DMS79 treated with DMSO at 0.1 percent for 48 hours (cell line): ENCODE measurements at regions not wholly inside any gene's neighbourhood (a gene's known extent, or its start where the extent isn't known, plus 50 kb on each side); places are given as distances from the start of the nearest gene placed in this dataset.

Experiments used
- DNase-seq: peaks from one replicate; lab custom pipeline; 2025; lab: John Stamatoyannopoulos, UW

DNA sequence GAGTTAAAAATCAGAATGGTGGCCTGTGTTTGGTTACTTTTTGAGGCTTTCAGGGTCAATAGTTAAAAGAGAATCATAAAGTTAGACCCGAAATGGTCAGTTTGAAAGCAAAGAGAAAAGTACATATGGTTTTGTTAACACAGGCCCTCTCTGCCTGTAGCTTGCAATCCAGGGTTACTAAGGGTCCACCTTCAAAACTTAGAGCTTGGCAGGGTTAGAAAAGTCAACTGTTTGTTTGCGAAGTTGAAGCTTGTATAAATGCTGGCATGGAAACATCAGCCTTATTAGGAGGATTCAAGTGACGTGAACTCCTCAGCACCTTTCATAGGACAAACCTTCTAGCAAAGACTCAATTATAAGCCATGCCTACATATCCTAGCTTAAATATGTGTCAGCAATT is 196.3 kb upstream of the SEMA3A start:
- DNase-seq, result no peak

DNA sequence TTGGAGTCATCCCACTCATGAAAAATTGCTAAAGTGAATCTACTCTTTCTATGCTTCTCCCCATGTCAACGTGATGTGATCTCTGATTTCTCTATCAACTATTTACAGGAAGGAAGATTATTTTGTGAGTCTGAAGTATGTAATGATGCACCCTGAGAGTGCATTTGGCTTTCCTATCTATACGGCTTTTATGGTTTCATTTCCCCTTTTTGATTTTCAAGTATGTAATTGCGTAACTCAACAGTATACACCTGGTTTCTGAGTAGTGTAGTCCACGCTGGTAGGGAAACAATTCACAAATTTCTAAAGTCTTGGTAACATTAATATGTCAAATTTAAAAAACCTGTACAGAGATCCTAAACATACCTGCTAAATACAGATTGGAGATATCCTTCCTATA is 194.7 kb upstream of the SEMA3A start:
- no peak for DNase-seq

DNA sequence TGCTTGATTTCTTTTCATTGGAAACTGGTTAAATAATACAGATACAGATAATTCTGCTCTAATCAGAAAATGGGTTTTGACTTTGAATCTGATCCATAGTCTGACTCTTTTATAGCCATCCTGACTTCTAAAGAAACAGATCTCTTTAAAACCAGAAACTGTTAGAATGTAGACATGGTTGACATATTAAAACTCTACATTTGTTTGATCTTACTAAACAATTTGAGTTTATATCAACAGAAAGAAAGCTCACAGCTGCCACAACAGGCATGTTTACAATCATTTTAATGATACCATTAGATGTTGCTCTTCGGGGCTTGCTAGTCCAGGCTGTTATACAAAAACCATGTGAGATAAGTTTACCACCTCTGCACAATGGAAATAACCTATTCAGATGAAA is 193.0 kb upstream of the SEMA3A start:
- DNase-seq, result no peak

DNA sequence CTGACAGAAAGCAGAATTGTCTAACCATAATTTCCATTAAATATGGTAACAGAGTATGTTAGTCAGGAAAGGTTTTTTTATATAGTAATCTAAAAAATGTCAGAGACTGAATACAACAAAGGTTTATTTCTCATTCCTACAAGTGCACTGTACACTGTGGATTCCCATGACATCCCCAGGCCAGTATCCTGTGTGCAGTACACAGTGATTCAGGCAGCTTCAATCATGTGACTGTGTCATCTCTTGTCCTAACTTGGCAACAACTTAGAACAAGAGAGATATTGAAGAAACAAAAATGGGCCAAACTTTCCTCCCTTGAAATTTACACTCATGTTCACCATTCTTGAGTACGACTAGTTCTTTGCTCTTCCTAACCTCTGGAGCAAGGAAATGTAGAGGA is 189.8 kb upstream of the SEMA3A start:
- no peak for DNase-seq

DNA sequence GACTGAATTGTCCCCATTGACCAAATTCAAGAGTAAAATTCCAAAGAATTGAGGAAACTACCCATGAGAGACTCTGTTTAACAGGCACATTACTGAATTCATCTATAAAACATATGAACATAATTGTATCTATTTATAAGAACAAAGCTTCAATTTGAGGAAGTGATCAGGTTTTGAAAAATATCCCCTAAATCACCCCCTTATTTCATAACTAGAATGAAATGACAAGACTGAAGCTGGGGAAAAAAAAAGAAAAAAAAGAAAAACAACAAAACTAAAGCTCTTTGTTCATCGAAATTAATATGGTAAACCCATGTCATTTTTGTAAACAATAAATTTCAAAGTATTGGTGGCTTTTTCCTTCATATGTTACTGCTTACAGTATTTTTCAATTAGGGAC is 184.9 kb upstream of the SEMA3A start:
- DNase-seq, result no peak

DNA sequence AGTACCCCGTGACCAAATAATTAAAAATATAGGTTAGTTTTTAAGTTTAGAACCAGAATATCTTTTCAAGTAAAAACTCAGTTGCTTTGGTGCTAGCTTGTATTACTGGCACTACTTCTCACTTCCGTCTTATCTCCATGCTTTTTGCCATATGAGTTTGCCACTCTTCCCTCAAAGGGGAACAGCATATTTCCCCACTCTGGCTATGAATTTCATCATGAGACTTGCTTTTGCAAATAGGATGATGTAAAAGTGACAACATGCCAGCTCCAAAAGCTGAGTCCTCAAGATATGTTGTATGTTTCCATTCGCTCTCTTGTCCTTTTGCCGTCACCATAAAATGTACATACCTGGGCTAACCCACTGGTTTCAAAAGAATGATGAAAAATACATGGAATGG is 178.1 kb upstream of the SEMA3A start:
- no peak for DNase-seq

DNA sequence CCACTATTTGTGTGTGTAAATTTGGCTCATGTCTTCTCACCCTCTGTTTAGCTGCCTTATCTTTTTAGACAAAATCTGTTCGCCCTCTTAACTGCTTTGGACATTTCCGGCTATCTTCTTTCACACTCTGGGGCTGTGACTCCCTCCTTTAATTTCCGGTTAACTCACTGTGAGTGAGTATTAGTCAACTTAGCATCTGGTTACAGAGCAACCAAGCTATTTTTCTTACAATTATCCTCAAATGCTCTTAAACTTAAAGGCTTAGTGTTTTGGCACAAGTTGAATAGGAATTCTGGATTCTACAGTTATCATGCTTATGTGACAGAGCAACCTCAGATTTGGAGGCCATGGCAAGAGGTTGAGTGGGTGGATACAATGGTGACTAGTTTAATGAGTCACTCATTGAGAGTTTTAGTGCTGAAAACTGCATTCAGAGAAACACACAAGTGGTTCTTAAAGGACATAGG is 177.6 kb upstream of the SEMA3A start:
- no peak for DNase-seq

DNA sequence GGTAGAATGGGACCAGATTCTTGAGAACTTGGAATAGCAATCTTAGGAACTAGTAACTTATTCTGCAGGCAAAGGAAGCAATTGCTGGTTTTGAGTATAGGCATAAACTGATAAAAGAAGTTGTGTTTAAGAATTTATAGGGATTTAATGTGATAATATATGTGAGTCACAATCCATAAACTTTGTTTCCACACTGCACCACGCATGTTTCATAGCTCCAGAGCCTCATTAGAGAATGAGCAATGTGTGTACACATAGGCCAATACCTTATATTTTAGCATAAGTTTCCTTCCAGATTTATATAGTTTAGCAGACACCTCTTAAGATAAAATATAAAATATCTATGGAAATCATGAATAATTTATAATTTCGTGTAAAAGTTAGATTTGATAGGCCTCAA is 175.5 kb upstream of the SEMA3A start:
- DNase-seq, result no peak

DNA sequence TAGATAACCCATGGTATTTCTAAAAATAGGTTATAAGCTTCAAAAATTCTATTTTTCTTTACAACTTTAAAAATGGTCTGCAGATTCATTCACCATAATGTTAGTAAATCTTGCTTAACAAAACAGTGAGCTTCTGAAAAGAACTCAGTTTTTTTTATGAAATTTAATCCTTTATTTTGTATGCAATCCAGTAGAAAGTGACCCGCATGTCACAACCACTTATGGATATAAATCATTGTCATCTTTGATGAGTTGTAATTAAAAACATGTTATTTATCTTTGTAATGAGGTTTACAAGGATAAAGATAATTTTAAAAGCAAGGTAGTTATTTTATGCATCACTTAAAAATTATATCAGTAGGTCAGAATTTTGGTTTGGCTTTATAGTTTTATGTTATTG is 173.5 kb upstream of the SEMA3A start:
- DNase-seq, result no peak

DNA sequence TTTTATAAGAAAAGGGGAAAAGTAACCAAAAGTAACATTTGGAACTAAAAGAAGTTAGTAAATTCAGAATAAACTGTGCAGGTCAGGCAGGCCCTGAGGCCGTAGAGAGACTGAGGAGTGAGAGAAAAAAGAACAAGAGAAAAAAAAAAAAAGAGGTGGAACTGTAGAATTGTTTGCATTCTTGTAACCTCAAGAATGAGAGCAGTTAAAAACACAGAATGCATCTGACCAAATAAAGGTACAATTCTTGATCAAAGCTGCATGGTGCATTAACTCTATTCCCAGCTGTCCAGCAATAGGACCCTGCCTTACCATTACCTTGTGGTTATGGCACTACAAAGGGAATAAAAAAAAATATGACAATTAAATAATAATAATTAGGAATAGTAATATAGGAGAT is 170.1 kb upstream of the SEMA3A start:
- DNase-seq, result no peak

DNA sequence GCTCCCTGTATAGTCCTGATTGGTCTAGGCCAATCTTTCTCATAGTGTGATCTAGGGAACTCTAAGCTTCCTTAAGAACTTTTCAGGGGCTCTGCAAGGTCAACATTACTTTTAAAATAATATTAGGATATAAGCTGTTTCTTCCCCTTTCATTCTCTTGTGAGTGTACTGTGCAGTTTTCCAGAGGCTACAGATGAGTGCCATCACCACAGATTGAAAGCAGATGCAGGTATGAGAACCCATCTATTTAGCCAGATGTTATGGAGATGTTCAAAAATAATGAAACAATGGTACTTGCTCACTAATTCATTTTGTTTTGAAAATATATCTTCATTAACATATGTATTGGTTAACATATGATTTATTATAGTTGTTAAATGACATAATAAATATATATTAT is 169.2 kb upstream of the SEMA3A start:
- DNase-seq, result no peak

DNA sequence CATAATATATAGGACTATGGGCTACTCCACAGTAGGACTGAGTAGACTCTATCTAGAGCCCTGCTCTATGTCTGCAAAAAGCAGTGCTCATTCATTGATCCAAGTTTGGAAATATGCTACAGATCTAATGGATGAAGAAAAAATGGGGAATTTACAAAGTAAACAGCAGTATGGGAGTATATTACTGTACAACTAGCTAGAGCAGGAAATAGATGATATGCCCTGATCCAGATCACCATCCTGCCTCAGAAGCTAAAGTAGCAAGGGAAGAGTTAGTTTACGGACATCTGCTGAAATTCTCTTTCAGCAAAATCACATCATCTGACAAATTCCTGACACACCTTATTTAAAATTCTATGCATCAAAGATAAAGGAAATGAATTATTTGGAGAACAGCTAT is 168.2 kb upstream of the SEMA3A start:
- DNase-seq, result no peak

DNA sequence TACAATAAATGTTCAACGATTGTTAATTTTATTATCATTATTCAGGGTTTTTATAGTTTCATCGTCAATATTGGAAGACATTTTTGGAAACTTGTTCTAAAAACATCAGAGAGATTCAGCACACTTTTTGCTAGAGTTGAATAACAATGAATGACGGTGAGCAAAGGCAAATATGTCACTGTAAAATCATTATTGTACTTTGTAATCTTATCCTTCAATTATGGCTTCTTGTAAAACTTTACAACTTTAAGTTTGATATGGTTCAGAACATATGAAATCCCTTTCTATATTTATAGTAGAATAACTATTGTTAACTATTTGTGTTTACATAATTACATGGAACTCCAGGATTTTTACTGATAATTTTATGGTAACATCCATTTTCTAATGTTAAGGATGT is 167.8 kb upstream of the SEMA3A start:
- DNase-seq, result no peak

DNA sequence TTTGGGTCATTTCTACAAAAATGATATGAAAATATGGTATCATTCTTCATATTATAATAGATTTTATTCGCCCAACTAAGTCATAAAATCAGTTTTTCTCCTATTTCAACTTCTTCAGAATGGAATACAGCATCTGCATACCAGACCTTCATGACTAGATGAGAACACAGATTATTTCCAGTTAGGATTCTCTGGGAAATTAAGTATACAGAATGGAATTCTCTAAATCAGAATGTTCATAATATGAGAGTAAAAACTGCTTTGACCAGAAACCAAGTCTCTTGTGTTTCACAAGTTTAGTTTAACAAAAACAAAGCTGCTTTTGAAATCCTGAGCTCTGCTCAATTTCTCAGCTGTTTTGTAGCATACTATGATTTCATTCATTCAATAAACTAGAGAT is 160.3 kb upstream of the SEMA3A start:
- no peak for DNase-seq

DNA sequence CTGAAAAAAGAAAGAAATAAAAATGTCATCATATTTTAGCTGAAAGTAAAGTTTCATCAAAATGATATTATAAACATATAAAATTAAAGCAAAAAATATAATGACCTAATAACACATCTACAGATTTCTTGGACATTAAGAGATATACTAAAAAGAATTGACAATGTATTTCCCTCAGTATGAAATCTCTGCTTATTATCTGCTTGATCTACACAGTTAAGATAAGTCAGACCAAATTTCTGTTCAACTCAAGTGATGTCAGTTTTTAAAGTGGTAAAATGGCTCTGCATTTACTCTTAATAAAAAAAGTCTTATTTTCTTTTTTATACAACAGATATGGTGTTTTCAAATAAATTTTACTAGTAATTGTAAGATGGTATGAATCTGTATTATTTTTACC is 159.4 kb upstream of the SEMA3A start:
- no peak for DNase-seq

DNA sequence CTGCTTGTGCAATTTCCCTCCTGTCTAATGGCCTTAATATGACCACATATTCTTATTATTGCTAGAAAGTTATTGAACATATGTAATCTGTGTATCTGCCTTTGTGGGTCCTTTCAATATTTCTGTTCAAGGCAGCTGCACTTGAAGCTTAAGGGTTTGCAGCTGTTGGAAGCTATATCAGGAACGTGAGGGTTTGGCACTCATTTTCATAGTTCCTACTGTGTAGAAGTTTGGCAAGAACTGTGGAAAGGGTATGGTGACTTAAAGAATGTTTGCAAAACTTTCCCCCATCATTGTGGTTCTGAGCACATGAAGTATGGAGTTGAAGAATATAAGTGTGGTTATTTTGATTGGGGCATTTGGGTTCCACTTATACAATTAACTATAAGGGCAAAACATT is 144.7 kb upstream of the SEMA3A start:
- no peak for DNase-seq

DNA sequence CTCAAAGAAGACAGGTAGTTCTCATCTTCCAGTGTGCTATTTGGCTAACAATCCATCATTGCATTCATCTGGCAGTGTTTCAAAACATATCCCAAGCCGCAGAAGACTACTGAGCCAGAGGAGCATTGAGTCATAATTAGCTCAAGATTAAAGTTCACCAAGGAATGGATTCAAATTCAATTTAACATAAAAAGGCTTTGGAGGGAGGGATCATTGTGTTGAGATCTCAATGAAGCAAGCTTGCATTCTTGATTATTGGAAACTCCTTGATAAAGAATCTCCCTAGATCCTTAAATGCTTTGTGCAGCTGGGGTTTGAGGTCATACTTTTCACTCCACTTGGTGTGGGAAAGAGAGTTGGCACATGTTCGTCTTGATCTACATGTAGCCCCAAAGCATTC is 142.8 kb upstream of the SEMA3A start:
- DNase-seq, result no peak

DNA sequence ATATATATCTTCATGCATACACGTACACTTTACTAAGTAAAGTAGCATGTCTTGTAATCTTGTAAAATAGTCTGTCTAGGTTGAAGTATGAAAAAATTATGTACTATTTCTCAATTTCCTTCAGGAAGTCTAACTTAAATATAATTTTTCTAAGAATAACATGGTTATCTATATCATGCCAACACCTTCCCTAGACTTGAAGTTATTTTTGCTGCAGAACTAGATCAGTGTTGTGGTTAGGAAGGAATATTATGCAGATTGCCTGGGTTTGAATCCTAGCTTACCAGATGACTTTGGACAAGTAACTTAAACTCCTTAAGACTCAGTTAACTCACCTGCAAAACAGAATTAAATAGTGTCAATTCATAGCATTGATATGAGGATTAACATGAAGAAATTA is 142.2 kb upstream of the SEMA3A start:
- no peak for DNase-seq

DNA sequence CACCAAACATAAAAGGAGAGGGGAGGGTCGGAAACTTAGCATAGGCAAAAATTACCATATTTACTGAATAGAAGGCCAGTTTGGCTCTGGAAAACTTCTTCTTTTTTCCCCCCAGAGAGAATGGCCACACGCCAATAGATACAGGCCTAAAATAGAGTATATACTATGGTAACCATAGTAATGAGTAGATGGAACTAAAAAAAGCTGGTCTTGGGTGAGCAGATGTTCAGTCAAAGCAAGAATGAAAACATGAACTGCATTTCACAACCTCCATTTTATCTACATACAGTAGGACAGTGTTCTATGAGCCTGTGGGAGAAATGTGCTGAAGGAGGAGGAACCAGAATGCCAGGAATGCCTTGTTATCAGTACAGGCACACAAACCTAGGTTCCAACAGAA is 141.7 kb upstream of the SEMA3A start:
- no peak for DNase-seq

DNA sequence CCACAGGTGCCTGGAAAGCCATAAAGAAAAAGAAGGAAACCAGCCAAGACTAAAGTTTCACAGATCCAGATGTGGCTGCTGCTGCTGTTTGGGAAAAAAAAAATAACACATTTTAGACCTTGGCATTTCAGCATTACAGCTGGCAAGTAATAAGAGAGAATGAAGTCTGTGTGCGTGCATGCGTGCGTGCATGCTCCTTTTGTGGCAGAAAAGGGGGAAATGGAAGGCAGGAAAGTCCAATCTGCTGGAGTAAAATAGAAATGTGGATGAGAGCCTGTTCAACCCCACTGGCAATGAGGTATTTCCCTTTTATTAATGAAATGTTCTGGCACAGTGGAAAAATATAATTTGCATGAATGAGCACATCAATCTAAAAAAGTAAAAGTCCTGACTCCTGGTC is 137.0 kb upstream of the SEMA3A start:
- no peak for DNase-seq

DNA sequence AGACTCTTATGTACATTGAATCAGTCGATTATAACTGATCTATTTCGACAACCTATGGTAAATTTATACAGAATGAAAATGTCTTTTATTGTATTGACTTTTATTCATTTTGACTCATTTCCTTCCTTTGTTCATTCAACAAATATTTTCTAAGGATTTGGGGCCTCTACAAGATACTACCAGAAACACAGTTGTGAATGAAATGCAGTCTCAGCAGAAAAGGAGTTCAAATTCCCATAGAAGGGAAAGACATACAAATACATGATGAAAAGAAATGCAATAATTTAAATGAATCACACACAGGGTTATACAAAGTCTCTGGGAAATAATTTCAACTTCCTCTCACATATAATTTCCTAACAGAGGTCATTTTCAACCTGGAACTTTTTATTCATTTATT is 134.0 kb upstream of the SEMA3A start:
- no peak for DNase-seq

DNA sequence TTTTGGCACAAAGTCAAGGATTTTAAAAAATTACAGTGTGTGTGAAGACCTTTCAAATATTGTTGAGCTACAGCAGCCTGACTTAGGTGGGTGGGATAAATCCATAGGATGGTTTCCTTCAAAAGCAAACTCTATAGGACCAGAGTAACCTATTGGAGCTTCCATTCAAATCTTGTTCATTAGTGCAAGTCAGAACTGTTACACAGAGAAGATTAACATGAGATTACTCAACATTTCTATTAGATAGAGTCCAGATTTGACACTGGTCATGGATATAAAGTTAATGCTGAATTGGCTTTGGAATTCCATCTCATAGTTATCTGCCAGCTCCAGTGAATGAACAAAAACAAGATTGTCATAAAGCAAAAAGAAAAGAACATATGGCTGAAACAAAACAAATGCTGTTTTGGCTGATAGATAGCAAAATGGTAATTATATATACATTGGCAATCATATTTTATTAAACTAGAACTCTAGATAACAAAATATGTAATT is 129.6 kb upstream of the SEMA3A start:
- DNase-seq, result no peak

DNA sequence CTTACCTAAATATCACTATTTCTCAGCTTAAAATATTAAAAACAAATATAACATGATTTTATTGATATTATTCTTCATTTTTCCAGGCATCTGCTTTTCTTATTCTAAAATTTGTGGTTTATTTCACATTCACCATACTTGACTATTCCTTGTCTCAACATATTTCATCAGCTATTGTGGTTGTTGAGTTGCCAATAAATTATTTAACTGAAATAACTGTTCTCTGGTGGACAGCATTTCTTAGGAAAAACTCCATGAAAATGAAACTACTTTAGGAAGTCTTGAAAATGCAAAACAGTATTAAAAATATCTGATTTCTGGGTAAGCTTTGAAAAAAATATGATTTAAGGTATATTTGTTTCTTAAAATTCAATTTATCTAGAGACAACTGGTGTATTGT is 122.9 kb upstream of the SEMA3A start:
- no peak for DNase-seq

DNA sequence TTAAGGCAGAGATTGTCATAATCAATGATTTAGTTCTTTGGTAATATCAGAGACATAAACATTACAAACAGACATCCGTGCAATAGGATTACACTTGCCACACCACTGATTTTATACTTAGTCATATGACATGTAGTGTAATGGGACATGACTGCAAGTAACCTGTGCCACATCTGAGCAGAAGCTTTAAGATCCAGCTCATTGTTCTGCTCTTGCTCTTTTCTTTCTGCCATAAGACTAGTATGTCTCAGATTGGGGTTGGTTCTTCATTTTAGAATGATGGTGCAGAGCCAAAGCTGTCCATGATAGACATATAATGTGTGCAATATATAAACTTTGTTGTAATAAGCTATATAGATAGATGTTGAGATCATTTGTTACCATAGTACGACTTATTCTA is 119.7 kb upstream of the SEMA3A start:
- no peak for DNase-seq

DNA sequence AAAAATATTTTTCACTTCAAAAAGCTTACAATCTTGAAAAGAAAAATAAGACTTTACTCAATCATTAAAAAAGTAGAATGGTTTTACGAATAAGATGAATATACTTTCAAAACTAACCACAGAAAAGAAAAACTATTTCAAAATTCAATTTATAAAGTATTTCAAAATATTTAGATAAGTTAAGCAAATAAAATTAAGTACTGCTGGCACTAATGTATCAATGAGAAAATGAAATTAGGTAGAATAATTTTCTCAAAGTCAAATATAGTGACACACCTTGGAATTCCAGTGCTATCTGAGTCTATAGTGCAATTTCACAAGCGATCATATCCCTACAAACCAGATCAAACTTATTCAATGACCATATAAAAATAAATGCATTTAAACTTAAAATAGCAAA is 109.8 kb upstream of the SEMA3A start:
- DNase-seq, result no peak
